Nephron progenitor cell (in vitro differentiated cells): ENCODE measurements at regions not wholly inside any gene's neighbourhood (a gene's known extent, or its start where the extent isn't known, plus 50 kb on each side); places are given as distances from the start of the nearest gene placed in this dataset.

Experiments used
- DNase-seq: peaks from one replicate; pipeline ENCODE4 v3.0.0; 2021
- H3K27ac Mint-ChIP-seq: 2 replicates; pipeline ENCODE4 v1.8.0; 2021; ENCODE audit warnings: mild to moderate bottlenecking, moderate library complexity, mixed read lengths
- H3K27me3 Mint-ChIP-seq: 2 replicates; pipeline ENCODE4 v1.8.0; 2021; ENCODE audit warnings: mild to moderate bottlenecking, low read depth, mixed read lengths; ENCODE audit not compliant: poor library complexity
- H3K36me3 Mint-ChIP-seq: 2 replicates; pipeline ENCODE4 v1.8.0; 2021; ENCODE audit warnings: low read depth, mixed read lengths
- H3K4me1 Mint-ChIP-seq: 2 replicates; pipeline ENCODE4 v1.8.0; 2021; ENCODE audit warnings: mixed read lengths
- H3K4me3 Mint-ChIP-seq: 2 replicates; pipeline ENCODE4 v1.8.0; 2021; ENCODE audit warnings: mild to moderate bottlenecking, moderate library complexity, mixed read lengths
- H3K9me3 Mint-ChIP-seq: 2 replicates; pipeline ENCODE4 v1.8.0; 2021; ENCODE audit warnings: mild to moderate bottlenecking, moderate library complexity, mixed read lengths
- TF ChIP-seq, protein P1 (sequence below): fragments of 200-600 bp; sonication (generic); IDR thresholded peaks from 2 replicates; pipeline ENCODE4 v1.5.0; 2021; ENCODE audit warnings: antibody characterized with exemption

DNA sequence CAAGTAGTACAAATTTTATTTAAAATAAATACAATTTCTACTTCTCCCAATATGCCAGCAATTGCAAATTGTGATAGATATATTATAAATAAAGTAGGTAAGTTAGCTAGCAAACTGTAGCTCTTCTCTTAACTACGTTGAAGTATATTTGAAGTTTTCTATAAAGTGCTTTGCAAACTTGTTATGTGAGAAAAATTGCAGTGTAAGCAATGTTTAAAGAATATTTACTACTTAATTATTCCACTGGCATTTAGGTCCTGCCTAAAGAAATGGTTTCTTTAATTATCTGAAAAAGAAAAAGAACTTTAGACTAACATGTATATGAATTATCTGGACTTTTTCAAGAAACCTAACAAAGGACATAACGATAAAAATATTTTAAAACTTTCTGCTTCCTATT lies 1350.0 kb upstream of the CDH9 start:
- no peak for DNase-seq
- TF ChIP-seq, protein P1, sequence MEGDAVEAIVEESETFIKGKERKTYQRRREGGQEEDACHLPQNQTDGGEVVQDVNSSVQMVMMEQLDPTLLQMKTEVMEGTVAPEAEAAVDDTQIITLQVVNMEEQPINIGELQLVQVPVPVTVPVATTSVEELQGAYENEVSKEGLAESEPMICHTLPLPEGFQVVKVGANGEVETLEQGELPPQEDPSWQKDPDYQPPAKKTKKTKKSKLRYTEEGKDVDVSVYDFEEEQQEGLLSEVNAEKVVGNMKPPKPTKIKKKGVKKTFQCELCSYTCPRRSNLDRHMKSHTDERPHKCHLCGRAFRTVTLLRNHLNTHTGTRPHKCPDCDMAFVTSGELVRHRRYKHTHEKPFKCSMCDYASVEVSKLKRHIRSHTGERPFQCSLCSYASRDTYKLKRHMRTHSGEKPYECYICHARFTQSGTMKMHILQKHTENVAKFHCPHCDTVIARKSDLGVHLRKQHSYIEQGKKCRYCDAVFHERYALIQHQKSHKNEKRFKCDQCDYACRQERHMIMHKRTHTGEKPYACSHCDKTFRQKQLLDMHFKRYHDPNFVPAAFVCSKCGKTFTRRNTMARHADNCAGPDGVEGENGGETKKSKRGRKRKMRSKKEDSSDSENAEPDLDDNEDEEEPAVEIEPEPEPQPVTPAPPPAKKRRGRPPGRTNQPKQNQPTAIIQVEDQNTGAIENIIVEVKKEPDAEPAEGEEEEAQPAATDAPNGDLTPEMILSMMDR: no peak
- Mint-ChIP-seq H3K4me1 (no peaks in the 10 kb centered on the region), H3K36me3 (no peaks in the 10 kb centered on the region), H3K4me3 (no peak overlapping the region), H3K27ac (no peak overlapping the region), H3K27me3 (peaks cover 5% of the 10 kb centered on the region), H3K9me3 (peaks cover 3% of the 10 kb centered on the region)

DNA sequence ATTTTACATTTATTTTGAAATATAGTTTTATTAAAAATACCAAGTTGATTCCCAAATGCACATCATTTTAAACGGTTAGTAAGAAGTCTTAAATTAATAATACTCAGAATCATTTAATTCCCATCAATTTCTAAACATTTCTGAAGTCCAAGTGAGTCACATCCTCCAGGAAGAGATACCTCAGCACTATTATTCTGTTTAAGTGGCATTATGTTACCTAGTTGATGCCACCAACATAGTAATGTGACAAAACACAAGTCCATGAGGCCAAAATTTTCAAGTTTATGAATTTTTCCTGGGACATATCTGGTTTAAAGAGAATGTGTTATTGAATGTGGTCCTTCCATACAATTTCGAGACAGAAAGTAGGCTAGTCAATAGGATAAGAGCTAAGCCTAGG lies 1348.3 kb upstream of the CDH9 start:
- Mint-ChIP-seq H3K4me3 (no peak overlapping the region), H3K36me3 (no peaks in the 10 kb centered on the region), H3K27me3 (peaks cover 5% of the 10 kb centered on the region), H3K27ac (no peak overlapping the region), H3K9me3 (no peaks in the 10 kb centered on the region), H3K4me1 (no peaks in the 10 kb centered on the region)
- TF ChIP-seq, protein P1: no peak
- no peak for DNase-seq

DNA sequence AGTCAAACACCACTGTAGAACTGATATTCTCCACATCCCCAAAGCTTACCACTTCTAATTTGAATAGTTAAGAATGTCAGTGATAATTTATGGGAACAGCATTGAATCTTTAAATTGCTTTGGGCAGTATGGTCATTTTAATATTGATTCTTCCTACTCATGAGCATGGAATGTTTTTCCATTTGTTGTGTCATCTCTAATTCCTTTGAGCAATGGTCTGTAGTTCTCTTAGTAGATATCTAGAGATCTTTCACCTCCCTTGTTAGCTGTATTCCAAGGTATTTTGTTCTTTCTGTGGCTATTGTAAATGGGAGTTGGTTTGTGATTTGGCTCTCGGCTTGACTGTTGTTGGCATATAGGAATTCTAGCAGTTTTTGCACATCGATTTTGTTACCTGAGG lies 1341.8 kb upstream of the CDH9 start:
- H3K36me3 Mint-ChIP-seq: no peaks in the 10 kb centered on the region

DNA sequence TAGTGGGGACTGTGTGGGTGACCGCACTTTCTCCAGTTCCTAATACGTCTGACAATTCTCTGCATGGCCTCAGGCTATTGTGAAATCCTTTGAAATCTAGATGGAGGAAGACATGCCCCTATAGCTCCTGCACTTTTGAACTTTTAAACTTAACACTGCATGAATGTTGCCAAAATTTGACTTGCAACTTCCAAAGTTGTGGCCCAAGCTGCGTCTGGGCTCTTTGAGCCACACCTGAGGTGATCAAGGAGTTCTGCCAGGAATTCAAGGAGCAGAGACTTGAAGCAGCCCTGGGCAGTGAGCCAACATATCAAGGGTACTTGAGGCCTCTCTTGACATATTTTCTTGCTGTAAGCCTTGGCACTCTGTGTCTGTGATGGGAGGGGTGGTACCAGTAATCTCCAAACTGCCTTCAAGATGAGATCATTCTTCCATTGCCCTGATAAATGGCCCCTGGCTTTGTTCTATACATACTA lies 1336.1 kb upstream of the CDH9 start:
- Mint-ChIP-seq H3K36me3 (no peaks in the 10 kb centered on the region), H3K9me3 (peaks cover 8% of the 10 kb centered on the region), H3K27ac (no peak overlapping the region), H3K4me3 (no peak overlapping the region), H3K4me1 (no peaks in the 10 kb centered on the region), H3K27me3 (peaks cover 2% of the 10 kb centered on the region)
- no peak for DNase-seq
- TF ChIP-seq, protein P1: no peak

More for the DNA sequence above, 1341.8 kb upstream of the CDH9 start:
- DNase-seq: no peak
- H3K27me3 Mint-ChIP-seq: peaks cover 4% of the 10 kb centered on the region
- H3K9me3 Mint-ChIP-seq: peaks cover 12% of the 10 kb centered on the region
- no peak overlapping the region for H3K4me3 Mint-ChIP-seq
- no peak overlapping the region for H3K27ac Mint-ChIP-seq
- H3K4me1 Mint-ChIP-seq: no peaks in the 10 kb centered on the region
- TF ChIP-seq, protein P1: no peak

DNA sequence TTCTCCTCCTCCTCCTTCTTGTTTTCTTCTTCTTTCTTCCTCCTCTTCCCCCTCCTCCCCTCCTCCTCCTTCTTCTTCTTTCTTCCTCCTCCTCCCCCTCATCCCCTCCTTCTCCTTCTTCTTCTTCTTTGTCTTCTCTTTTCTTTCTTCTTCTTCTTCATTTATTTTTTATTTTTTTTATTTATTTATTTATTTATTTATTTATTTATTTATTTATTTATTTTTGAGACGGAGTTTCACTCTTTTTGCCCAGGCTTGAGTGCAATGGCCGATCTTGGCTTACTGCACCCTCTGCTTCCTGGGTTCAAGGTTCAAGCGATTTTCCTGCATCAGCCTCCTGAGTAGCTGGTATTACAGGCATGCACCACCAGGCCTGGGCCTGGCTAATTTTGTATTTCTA lies 1332.5 kb upstream of the CDH9 start:
- Mint-ChIP-seq H3K9me3 (no peaks in the 10 kb centered on the region), H3K27ac (no peak overlapping the region), H3K27me3 (no peaks in the 10 kb centered on the region), H3K36me3 (no peaks in the 10 kb centered on the region), H3K4me3 (no peak overlapping the region), H3K4me1 (no peaks in the 10 kb centered on the region)
- no peak for DNase-seq
- TF ChIP-seq, protein P1: no peak

DNA sequence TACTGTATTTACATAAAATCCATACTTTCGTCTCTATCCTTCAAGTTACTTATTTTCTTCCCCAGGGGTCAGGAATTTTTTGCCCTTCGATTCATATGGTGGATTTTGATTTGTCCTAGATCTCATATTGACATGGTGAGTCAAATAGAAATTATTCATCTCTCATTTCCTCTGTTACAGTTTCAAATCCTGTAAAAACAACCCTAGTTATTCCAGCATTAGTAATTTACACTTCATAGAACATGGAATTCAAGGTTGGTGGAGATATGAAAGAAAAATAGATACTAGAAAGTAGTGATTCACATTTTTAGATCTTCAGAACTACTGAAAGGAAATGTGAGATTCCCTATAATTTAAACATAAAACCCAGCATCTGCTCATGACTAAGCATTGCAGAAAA lies 1331.0 kb upstream of the CDH9 start:
- Mint-ChIP-seq H3K27me3 (no peaks in the 10 kb centered on the region), H3K36me3 (no peaks in the 10 kb centered on the region), H3K9me3 (no peaks in the 10 kb centered on the region), H3K4me3 (no peak overlapping the region), H3K4me1 (no peaks in the 10 kb centered on the region), H3K27ac (no peak overlapping the region)
- DNase-seq: no peak
- TF ChIP-seq, protein P1: no peak
